ENCODE measurements at regions not wholly inside any gene's neighbourhood (a gene's known extent, or its start where the extent isn't known, plus 50 kb on each side); places are given as distances from the start of the nearest gene placed in this dataset.

- H3K9ac ChIP-seq (replicated peaks in 1 of 4; ENCODE audit: extremely low read depth in 1 of 4, low read depth in 3 of 4, low read length in 3 of 4) = no peak overlapping the region
- 85% methylated on average over 15 of the region's 16 CpGs; no CpG with 5 or more reads in 1 of the 2 experiments for WGBS, 2 experiments (ENCODE audit: extremely low coverage in 1 of 2, insufficient coverage in 1 of 2, insufficient read length in 1 of 2, insufficient replicate concordance in 2 of 2, low coverage in 1 of 2, low lambda C conversion rate in 2 of 2, missing lambda C conversion rate in 1 of 2)
- POLR2A ChIA-PET (ENCODE audit: partially characterized antibody) = interaction anchor here (0.9 to 1.5 kb wide), 3 partner anchors 9 to 11 kb away, joined by 3 to 6 read pairs (median 5); no protein-coding TSS in a partner anchor
Observed at GRCh38 chr17:77385750-77386501, 245.2 kb downstream of the SEC14L1 start.

More at GRCh38 chr17:77385750-77386501, 245.2 kb downstream of the SEC14L1 start:
- H2AFZ ChIP-seq (ENCODE audit: low read length) = no peak overlapping the region
- no peaks in the 10 kb centered on the region for H3K36me3 ChIP-seq (ENCODE audit: control insufficient read depth in 2 of 4, insufficient read depth in 4 of 4, low read length in 3 of 4)
- peak overlapping the region; percentile 44; the same call in 1 of the 2 replicates for H2BK5ac ChIP-seq (ENCODE audit: low read depth, low read length)
- peak overlapping the region; percentile 13; the same call in 1 of the 2 replicates for H3K18ac ChIP-seq (ENCODE audit: extremely low read depth, low read length)
- DNase-seq (ENCODE audit: low read depth in 1 of 2, low spot score in 2 of 2) = no peak
- H3K4me1 ChIP-seq (replicated peaks in 1 of 4; ENCODE audit: control insufficient read depth in 3 of 4, insufficient read depth in 4 of 4, low read length in 3 of 4) = peaks cover 2 to 65% (median 46%) of the 10 kb centered on the region in 4 experiments
- CTCF ChIA-PET (ENCODE audit: partially characterized antibody) = interaction anchor here (0.5 to 39.2 kb wide), 5 partner anchors 15 to 415 kb away, joined by 3 to 512 read pairs (median 3); no protein-coding TSS in a partner anchor
- TF ChIP-seq RFX5 (IDR thresholded peaks at IDR 0.05; ENCODE audit: borderline replicate concordance, low read depth, low read length) (no peak), SIRT6 (IDR thresholded peaks at IDR 0.05; ENCODE audit: low read length) (no peak), NRF1 (IDR thresholded peaks at IDR 0.05; ENCODE audit: low read depth, low read length) (no peak), JUN (IDR thresholded peaks at IDR 0.05; ENCODE audit: low read depth, low read length) (no peak), SAP30 (IDR thresholded peaks at IDR 0.05; ENCODE audit: insufficient read depth, insufficient replicate concordance, low read length) (no peak), HDAC6 (IDR thresholded peaks at IDR 0.05; ENCODE audit: low read depth, low read length) (no peak), EP300 (IDR thresholded peaks at IDR 0.05; ENCODE audit: borderline replicate concordance in 1 of 2, low read depth in 2 of 2, low read length in 2 of 2) (no peak), RAD21 (IDR thresholded peaks at IDR 0.05 in 1 of 2, conservative IDR thresholded peaks at IDR 0.05 in 1 of 2; ENCODE audit: low read depth in 2 of 2, low read length in 2 of 2) (no peak), POLR2AphosphoS5 (IDR thresholded peaks at IDR 0.05; ENCODE audit: low read depth, low read length) (no peak), RXRA (IDR thresholded peaks at IDR 0.05; ENCODE audit: insufficient read depth, low read depth, low read length) (no peak), CHD1 (IDR thresholded peaks at IDR 0.05; ENCODE audit: low read depth, low read length) (no peak), ZNF274 (IDR thresholded peaks at IDR 0.05; ENCODE audit: borderline replicate concordance, extremely low read depth, low read length) (no peak)
- H3K56ac ChIP-seq (replicated peaks; ENCODE audit: insufficient read length, low read depth, low read length) = no peak overlapping the region
- no peak for FAIRE-seq
- H2BK20ac ChIP-seq (ENCODE audit: low read length) = no peak overlapping the region
- H3K23me2 ChIP-seq (ENCODE audit: low read depth, low read length) = 0 out of 2 replicates have a peak, but pooled peaks cover 2% of the 10 kb centered on the region
- peaks cover 4 to 84% of the 10 kb centered on the region in 2 experiments; a peak in 3 of 4 replicates for H3K79me2 ChIP-seq (ENCODE audit: control insufficient read depth in 1 of 2, insufficient read depth in 2 of 2, low read length in 2 of 2)
- no peak overlapping the region for H2BK15ac ChIP-seq (ENCODE audit: low read length)
- no peak overlapping the region for H3K4me3 ChIP-seq (ENCODE audit: extremely low read depth in 1 of 4, insufficient read depth in 2 of 4, low read depth in 3 of 4, low read length in 4 of 4)
- H3K4me2 ChIP-seq (ENCODE audit: insufficient read depth in 1 of 2, low read depth in 2 of 2, low read length in 2 of 2) = no peak overlapping the region
- H3K14ac ChIP-seq (ENCODE audit: insufficient read length) = no peak overlapping the region
- H4K8ac ChIP-seq (ENCODE audit: extremely low read depth, insufficient read depth, low read length) = peak overlapping the region; percentile 36; the same call in 1 of the 2 replicates
- peaks cover 16 to 30% of the 10 kb centered on the region in 2 experiments for H4K20me1 ChIP-seq (replicated peaks in 1 of 2; ENCODE audit: control insufficient read depth in 1 of 2, insufficient read depth in 2 of 2, low read length in 2 of 2)
- no peaks in the 10 kb centered on the region for H3K27me3 ChIP-seq (replicated peaks in 1 of 4; ENCODE audit: control insufficient read depth in 3 of 4, extremely low read depth in 1 of 4, insufficient read depth in 3 of 4, low read length in 3 of 4)
- H3K4ac ChIP-seq (replicated peaks; ENCODE audit: insufficient read length, low read depth, low read length) = no peak overlapping the region
- H2AK5ac ChIP-seq (ENCODE audit: low read depth, low read length) = 0 out of 2 replicates have a peak overlapping the region, but pooled peaks have one; percentile 39
- no peak overlapping the region for H3K23ac ChIP-seq (ENCODE audit: insufficient read length)
- no peaks in the 10 kb centered on the region for H3K9me3 ChIP-seq (ENCODE audit: insufficient read depth in 2 of 2, low read depth in 1 of 2, low read length in 1 of 2)
- H3K79me1 ChIP-seq (ENCODE audit: low read depth, low read length) = peaks cover 21% of the 10 kb centered on the region
- H2BK12ac ChIP-seq (ENCODE audit: low read depth, low read length) = no peak overlapping the region
- H4K5ac ChIP-seq (ENCODE audit: insufficient read length, low read depth, low read length) = no peak overlapping the region
- H2BK120ac ChIP-seq (replicated peaks; ENCODE audit: low read depth, low read length) = no peak overlapping the region
- no peak overlapping the region for H4K91ac ChIP-seq (replicated peaks; ENCODE audit: insufficient read length, low read length)
- H3K27ac ChIP-seq (ENCODE audit: low read depth, low read length) = no peak overlapping the region
